ENCODE measurements at regions not wholly inside any gene's neighbourhood (a gene's known extent, or its start where the extent isn't known, plus 50 kb on each side); places are given as distances from the start of the nearest gene placed in this dataset.

GRCh38 chr2:20530520-20530919, 83.6 kb downstream of the RHOB start (continued):
- TF ChIP-seq SP2 (IDR thresholded peaks at IDR 0.05; ENCODE audit: low read length) (no peak), CHD1 (IDR thresholded peaks at IDR 0.05; ENCODE audit: low read depth, low read length) (no peak)
